ENCODE measurements at regions not wholly inside any gene's neighbourhood (a gene's known extent, or its start where the extent isn't known, plus 50 kb on each side); places are given as distances from the start of the nearest gene placed in this dataset.

DNA sequence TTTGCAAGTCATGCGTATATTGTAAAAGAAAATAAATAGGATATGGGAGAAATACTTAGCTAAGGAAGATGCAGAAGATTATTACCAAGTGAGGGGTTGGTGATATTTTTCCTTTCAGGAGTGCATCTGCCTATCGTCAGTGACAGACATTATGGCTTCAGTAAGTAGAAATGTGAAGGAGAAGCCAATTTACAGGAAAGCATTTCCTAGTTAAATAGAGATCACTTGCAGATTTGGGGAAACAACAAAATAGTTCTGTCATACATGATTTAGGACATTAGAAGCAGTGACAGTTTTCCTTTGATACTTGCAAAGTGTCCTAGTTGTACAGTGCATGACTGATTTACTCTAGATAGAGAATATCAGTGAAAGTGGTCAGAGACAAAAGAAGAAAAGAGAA lies 747.8 kb upstream of the KLHL1 start:
- TF ChIP-seq, protein P1, sequence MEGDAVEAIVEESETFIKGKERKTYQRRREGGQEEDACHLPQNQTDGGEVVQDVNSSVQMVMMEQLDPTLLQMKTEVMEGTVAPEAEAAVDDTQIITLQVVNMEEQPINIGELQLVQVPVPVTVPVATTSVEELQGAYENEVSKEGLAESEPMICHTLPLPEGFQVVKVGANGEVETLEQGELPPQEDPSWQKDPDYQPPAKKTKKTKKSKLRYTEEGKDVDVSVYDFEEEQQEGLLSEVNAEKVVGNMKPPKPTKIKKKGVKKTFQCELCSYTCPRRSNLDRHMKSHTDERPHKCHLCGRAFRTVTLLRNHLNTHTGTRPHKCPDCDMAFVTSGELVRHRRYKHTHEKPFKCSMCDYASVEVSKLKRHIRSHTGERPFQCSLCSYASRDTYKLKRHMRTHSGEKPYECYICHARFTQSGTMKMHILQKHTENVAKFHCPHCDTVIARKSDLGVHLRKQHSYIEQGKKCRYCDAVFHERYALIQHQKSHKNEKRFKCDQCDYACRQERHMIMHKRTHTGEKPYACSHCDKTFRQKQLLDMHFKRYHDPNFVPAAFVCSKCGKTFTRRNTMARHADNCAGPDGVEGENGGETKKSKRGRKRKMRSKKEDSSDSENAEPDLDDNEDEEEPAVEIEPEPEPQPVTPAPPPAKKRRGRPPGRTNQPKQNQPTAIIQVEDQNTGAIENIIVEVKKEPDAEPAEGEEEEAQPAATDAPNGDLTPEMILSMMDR (IDR thresholded peaks at IDR 0.05; ENCODE audit: insufficient read depth, low read length, poor library complexity, severe bottlenecking), result no peak
- TF ChIP-seq EZH2phosphoT487 (conservative IDR thresholded peaks at IDR 0.05; ENCODE audit: low read length), result no peak
